Prostate gland (tissue), 2 donors: ENCODE measurements at regions not wholly inside any gene's neighbourhood (a gene's known extent, or its start where the extent isn't known, plus 50 kb on each side); places are given as distances from the start of the nearest gene placed in this dataset.

Experiments
- POLR2A ChIP-seq: fragments of 450-650 bp; IDR thresholded peaks from one replicate; pipeline ENCODE4 v1.6.1; 2016; ENCODE audit warnings: antibody characterized with exemption, mild to moderate bottlenecking
- POLR2AphosphoS5 ChIP-seq: sonication (generic); formaldehyde crosslinking; IDR thresholded peaks from one replicate; pipeline ENCODE4 v1.6.1; 2017; ENCODE audit warnings: antibody characterized with exemption
- TF ChIP-seq, protein P1 (sequence below), 4 experiments: fragments of 200-600 bp in 2 of 4; fragments of 450-650 bp in 2 of 4; sonication (generic) in 2 of 4; IDR thresholded peaks; 1 replicate in 3 of 4; 2 replicates in 1 of 4; pipeline ENCODE4 v1.5.1; 2016 to 2019; ENCODE audit warnings: antibody characterized with exemption in 4 of 4, mild to moderate bottlenecking in 2 of 4, moderate library complexity in 2 of 4

DNA sequence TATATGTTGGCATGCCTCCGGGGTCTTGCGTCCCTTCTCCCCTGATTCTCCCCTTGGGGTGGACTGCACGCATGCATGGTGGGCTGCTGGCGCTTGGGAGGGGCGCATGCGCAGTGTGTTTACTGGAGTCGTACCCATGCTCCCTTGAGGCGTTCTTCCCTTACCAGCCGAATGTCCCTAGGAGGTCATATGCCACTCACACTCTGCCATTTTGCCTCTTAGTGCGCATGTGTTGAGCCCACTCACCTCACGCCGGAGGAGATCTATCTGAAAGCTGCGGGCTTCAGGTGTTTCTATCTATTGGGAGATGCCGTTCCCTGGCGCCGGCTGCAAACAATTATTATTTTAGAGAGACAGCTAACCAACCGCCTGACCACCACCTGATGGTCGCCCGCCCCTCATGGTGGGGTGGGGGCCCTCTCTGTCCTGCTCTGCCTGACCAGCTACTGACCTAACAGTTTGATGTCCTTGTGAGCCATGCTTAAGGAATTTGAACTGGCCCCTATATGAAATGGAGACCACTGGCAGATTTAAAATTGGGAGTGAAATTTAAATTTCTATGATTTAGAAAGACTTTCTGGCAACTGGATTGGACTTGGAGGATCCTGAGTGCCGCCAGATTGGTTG is 179.6 kb downstream of the RNF144A start:
- TF ChIP-seq, protein P1, sequence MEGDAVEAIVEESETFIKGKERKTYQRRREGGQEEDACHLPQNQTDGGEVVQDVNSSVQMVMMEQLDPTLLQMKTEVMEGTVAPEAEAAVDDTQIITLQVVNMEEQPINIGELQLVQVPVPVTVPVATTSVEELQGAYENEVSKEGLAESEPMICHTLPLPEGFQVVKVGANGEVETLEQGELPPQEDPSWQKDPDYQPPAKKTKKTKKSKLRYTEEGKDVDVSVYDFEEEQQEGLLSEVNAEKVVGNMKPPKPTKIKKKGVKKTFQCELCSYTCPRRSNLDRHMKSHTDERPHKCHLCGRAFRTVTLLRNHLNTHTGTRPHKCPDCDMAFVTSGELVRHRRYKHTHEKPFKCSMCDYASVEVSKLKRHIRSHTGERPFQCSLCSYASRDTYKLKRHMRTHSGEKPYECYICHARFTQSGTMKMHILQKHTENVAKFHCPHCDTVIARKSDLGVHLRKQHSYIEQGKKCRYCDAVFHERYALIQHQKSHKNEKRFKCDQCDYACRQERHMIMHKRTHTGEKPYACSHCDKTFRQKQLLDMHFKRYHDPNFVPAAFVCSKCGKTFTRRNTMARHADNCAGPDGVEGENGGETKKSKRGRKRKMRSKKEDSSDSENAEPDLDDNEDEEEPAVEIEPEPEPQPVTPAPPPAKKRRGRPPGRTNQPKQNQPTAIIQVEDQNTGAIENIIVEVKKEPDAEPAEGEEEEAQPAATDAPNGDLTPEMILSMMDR (IDR thresholded peaks at IDR 0.05) = no peak
- TF ChIP-seq POLR2AphosphoS5 (no peak), POLR2A (no peak)
